Stomach (tissue), 4 donors: ENCODE measurements at regions not wholly inside any gene's neighbourhood (a gene's known extent, or its start where the extent isn't known, plus 50 kb on each side); places are given as distances from the start of the nearest gene placed in this dataset.

Experiments used
- POLR2A ChIP-seq, 4 donors: fragments of 450-650 bp; IDR thresholded peaks; one replicate each; pipeline ENCODE4 v1.6.1; 2016; ENCODE audit warnings: antibody characterized with exemption in 4 of 4, control low read depth in 2 of 4, mild to moderate bottlenecking in 1 of 4, moderate library complexity in 1 of 4
- TF ChIP-seq, protein P1 (sequence below), 7 experiments: fragments of 450-650 bp in 4 of 7; fragments of 200-600 bp in 3 of 7; sonication (generic) in 3 of 7; IDR thresholded peaks; one replicate each; pipeline ENCODE4 v1.5.1; 2016 to 2019; ENCODE audit warnings: antibody characterized with exemption in 7 of 7, control low read depth in 2 of 7, mild to moderate bottlenecking in 1 of 7

DNA sequence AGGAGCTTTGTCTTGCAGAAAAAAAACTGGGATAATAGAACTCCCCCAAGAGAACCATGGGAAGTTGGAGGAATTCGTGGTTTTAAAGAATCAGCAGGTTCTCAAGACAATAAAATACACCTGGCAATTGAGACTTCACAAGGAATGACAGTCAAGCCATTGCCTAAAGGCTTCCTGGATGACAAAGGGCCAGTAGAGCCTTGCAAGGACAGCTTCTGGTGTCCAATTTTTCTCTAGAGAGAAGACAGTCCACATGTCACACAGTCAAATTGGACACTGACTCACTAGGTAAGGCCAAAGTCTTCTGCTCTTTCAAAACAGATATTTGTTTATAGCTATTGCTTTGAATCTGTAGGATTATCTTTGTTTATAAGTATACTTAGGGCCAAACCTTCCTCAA lies 80.3 kb upstream of the BMP5 start:
- TF ChIP-seq POLR2A (IDR thresholded peaks at IDR 0.05), result no peak
- TF ChIP-seq, protein P1, sequence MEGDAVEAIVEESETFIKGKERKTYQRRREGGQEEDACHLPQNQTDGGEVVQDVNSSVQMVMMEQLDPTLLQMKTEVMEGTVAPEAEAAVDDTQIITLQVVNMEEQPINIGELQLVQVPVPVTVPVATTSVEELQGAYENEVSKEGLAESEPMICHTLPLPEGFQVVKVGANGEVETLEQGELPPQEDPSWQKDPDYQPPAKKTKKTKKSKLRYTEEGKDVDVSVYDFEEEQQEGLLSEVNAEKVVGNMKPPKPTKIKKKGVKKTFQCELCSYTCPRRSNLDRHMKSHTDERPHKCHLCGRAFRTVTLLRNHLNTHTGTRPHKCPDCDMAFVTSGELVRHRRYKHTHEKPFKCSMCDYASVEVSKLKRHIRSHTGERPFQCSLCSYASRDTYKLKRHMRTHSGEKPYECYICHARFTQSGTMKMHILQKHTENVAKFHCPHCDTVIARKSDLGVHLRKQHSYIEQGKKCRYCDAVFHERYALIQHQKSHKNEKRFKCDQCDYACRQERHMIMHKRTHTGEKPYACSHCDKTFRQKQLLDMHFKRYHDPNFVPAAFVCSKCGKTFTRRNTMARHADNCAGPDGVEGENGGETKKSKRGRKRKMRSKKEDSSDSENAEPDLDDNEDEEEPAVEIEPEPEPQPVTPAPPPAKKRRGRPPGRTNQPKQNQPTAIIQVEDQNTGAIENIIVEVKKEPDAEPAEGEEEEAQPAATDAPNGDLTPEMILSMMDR (IDR thresholded peaks at IDR 0.05), result no peak
